GM18507 (cell line): ENCODE measurements at regions not wholly inside any gene's neighbourhood (a gene's known extent, or its start where the extent isn't known, plus 50 kb on each side); places are given as distances from the start of the nearest gene placed in this dataset.
"Not testable (repeated sequence)": the region's sequence is repeated elsewhere in the genome, so short reads cannot be mapped to it uniquely, and the experiment has no call there.

Source experiments
- DNase-seq: peaks from one replicate; pipeline ENCODE4 v3.0.0; 2011; ENCODE audit warnings: low read depth; ENCODE audit not compliant: insufficient read length; ENCODE audit errors: extremely low spot score
- FAIRE-seq: peaks from 2 replicates; lab custom pipeline; 2011; peaks lifted over from hg19 to GRCh38; lab: Jason Lieb, UNC

DNA sequence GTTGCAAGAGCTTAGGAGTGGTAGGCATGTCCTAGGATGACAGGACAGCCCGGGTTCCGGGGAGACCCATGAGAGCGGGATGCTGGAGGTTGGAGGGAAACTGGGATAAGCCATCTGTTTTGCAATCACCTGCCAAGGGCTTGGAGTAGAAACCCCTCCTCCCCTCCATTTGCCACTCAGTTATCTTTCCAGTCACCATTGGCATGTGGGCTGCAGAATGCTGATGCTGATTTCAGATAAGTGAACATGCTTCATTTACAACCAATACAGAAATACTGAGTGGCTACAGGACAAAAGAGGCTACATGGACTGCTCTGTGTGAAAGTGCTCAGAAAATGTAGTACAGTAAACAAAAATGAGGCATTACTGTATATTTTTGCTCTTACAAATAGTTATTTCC, 93.4 kb upstream of the KIF2A start:
- DNase-seq, result no peak
- no peak for FAIRE-seq

DNA sequence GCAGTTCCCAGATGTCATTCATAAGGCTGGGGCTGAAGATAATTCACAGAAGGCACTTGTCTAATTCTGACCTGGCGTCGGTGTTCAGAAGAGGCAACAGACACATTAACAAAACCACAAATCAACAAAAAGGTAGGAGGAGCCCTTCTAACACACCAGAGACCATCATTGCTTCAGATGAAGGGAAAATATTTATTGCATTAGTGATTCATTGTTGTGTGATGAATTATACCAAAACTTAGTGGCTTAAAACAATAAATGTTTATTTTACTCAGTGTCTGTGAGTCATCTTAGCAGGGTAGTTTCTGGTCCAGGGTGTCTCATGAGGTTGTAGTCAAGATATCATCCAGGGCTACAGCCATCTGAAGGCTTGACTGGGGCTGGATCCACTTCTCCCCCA, 91.3 kb upstream of the KIF2A start:
- DNase-seq (no peak), FAIRE-seq (no peak)

DNA sequence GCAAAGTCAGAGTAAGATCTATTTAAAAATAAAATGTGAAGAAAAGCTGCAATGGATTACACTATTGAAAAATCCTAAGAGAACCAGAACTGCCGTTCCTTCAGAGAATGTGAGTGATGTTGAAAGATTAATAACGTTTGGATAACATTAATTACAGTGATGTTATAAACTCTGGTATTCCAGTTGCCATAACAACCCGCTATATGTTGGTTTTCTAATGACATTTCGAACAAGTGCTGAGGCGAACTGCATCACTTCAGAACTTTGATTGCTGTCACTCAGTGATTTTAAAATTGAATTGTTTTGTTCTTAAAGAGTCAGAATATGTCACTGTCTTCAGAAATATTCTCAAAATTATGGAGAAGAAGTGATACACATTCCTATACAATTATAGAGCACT, 89.4 kb upstream of the KIF2A start:
- not testable (repeated sequence) for DNase-seq, FAIRE-seq

DNA sequence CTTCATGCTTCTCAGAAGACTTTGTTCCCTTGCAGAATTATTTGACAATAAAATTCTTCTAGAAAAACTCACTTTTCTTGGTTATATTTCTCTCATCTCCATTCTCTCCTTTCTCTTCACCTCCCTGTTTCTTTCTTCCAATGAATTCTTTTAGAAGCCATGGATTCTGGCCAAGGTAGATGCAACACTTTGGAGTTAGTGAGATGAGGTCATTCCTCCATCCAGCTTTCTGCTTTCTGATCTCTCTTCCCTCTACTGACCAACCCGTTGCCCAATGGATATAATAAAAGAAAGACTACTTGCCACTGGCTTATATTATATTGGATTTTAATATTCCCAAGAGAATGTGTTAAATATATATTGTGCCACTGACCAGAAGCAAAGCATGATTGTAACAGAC, 88.9 kb upstream of the KIF2A start:
- FAIRE-seq, DNase-seq: not testable (repeated sequence)

DNA sequence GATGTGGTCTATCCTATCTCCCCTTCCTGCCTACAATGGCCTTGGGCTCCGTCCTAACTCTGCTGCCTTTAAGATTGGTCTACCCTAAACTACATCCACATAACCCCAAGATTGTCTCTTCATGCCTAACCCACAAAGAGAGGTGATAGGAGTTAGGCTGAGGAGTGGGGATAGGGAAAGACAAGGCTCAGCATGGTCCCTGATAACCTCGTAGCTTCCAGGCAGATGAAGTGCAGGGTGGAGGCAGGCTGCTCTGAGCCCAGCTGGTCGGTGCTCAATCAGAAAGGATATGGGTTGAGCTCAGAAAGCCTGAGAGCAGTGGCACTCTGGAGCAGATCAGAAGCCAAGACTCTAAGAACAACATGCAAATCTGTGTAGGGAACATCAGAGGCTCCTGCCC, 87.1 kb upstream of the KIF2A start:
- DNase-seq, FAIRE-seq: not testable (repeated sequence)

DNA sequence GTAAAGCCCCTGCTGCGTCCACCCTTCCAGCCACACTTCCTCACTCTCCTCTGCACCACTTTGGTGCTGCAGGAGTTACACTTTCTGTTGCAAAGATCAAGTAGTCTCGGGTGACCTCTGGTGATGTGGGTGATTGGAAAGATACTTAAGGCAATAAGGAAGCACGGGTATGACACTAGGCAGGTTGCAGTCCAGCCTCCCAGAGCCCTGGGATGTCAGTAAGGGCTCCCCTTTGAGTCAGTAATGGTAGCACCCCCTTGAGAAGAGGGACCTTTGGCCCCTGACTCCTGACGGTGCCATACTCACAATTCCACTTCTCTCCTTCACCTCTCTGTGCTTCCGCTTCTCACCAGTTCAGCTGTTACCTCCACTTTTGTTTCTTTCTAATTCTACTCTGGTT, 84.1 kb upstream of the KIF2A start:
- DNase-seq, FAIRE-seq: not testable (repeated sequence)

DNA sequence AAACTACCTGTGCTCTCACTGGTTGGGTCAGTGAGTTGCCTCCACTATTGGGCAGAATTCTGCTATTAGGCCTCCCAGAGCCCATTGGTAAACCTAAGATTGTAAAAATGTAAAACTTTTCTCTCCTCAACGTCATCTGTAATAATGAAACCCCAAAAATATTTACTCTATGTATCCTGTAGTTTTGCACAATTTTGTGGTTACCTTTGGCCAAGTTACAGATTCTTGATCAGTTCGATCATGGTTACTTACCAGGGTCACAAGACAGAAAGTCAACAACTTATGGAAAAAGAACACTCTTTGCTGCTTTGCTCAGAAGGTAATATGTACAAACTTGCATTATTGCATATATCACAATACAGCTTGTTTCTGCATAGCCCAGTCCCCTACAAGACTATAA, 83.7 kb upstream of the KIF2A start:
- FAIRE-seq, DNase-seq: not testable (repeated sequence)

DNA sequence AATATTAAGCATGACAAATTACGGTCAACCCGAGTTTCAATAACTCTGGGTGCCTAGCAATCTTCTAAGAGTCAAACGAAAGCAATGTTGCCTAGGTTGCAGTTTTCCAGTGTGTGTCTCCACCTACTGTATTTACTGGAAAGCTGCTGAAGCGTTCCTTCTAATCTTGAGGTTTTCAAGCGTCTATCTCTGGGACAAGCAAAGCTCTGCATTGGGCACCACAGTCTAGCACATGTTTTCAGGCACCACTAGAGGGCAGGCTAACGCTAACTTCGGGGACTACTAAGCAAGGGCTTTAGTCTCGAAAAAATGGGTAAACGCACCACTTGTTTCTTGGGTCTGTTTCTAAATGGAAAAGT, 82.7 kb upstream of the KIF2A start:
- DNase-seq, result not testable (repeated sequence)
- FAIRE-seq, result peak; percentile 77

DNA sequence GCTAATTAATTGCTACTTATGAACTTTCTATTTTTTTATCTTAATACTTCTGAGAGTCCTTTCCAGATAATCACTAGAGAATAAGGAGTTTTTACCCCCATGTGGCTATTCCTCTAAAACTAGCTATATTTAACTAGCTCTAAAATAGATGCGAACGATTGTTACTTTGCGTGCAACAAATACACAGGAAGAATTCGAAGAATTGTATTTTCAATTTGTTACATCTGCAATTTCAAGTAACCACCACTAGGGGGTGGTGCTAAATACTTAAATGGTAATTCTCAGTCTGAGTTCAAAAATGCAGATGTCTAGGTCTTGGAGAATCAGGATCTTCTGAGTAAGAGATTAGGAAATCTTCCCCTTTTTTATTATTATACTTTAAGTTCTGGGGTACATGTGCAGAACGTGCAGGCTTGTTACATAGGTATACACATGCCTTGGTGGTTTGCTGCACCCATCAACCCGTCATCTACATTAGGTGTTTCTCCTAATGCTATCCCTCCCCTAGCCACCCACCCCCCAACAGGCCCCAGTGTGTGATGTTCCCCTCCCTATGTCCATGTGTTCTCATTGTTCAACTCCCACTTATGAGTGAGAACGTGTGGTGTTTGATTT, 80.9 kb upstream of the KIF2A start:
- not testable (repeated sequence) for FAIRE-seq, DNase-seq

DNA sequence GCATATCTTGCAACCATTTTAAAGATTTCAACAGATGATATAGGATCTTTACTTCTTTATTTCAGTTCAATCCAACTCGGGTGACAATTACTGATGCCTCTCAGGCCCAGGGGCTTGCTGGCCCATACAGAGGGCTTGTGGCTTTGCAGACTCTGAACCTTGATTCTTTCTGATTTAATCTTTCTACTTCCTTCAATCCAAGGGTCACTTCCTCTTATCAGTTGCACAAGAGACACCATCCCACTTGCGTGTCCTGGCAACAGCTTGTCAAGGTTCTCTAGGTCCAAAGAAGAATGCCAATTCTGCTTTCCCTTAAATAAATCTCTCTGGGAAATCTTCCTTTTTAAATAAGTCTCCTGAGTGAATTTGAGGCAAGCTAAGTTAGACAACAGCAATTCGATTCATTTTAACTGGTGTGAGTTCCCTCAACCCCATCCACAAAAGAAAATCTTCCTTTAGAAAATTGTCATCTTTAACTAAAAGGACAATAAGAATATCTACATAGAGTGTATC, 75.1 kb upstream of the KIF2A start:
- not testable (repeated sequence) for FAIRE-seq

DNA sequence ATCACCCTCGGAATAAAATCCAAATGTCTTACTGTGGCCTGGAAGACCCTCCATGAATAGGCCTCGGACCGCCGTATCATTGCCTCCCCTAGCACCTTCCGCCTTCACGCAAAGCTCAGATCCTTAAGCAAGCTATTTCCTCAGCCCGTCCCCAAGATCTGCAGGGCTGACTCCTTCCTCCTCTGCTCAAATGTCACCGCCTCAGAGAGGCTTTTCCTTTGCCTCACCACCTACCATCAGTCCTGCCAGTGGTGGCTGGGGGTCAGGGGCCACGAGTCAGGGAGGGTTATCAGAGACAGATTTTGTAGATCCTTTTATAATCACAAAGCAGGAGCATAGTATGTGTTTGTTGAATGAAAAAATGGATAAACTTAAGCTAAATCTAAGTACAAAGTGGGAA, 74.4 kb upstream of the KIF2A start:
- DNase-seq, result no peak
- no peak for FAIRE-seq

More for the DNA sequence above, 75.1 kb upstream of the KIF2A start:
- DNase-seq, result not testable (repeated sequence)

DNA sequence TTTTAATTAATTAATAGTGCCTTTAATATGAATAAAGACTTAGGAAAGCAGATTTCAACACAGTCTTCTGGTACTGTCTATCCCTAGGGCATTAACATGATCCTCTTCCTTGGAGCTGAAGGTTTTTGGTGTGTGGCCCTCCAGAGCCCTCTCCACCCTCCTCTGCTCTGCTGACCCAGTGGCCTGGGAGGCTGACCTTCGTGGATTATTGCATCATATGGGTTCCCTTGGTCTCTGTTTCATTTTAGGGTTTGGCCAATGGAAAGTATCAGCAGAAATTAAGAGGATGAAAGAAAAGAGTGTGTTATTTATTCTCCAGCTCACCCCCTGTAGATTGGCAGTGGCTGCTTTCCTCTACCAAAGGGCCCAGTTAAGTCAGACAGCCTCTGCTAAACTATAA, 73.8 kb upstream of the KIF2A start:
- FAIRE-seq, DNase-seq: not testable (repeated sequence)

DNA sequence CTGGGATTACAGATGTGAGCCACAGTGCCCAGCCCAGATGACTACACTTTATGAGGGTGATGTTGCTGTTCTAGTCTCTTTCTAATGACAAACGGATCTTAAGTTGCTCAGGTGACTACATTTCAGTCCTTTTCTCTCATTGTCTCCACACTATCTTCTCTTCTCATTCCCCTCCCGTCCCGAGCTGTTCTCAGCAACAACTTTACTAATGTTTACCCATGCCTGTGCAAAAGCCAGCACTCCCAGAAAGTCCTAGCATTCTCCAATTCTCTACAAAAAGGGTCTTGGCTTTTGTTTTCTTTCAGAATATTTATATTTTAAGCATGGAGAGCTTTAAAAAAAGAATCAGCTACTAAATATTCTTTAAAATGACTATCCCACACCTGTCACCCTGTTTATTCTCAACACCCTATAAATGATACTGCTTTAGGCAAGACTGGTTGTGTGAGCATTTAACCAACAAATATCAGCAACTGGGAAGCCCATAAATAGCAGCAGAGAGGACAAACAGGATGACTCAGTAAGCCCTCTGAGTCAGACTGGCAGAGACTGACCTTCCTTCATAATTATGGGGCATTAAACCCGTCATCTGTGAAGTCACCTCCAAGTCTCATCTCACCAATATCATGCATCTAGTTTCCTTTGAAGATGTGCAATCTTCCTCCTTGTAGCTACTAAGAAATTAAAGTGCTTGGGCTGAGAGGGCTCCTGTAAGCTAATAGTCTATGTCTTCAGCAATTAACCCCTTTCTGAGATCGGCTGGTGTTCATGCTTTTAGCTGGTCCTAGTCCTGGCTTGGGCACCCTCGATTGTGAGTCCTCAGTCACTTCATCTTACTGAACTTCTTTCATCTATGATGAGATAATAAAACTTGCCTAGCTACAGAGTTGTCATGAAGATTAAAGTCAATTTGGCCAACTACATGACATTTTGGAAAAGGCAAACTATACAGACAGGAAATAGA, 72.6 kb upstream of the KIF2A start:
- FAIRE-seq, DNase-seq: not testable (repeated sequence)

DNA sequence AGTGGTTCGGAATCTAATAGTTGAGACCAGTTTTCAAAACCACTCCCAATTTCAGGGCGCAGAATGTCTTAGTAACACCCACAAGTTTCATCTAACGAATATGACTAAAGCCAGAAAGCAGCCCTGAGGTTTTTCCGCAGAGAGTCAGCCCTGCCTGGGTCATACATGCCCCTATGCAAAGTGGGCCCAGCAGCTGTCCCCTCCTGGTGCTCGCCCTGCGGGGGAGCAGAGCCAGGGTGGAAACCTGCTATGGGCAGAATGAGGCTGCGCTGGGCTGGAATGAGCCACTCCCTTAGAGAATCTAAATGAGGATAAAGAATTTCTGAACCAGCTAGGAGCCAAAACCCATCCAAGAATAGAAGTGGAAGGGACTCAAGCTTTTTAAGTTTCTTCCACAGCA, 69.4 kb upstream of the KIF2A start:
- FAIRE-seq, DNase-seq: not testable (repeated sequence)

DNA sequence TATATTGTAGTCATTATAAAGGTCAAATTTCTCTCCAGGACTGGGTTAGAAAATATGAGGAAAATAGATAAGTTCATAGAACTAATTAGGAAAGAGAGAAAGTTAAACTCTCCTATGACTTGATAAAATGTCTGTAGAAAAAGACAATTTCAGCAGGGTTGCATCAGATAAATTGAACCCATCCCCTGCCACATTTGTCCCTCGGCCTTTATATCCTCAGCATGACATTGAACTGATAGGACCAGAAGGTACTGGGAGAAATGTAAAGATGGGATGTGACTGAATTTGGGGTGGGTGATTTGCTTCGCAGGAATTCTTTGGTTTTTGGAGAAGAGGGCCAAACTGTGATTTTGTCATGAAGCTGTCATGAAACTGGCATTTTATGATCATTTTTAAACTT, 68.1 kb upstream of the KIF2A start:
- FAIRE-seq, DNase-seq: not testable (repeated sequence)

DNA sequence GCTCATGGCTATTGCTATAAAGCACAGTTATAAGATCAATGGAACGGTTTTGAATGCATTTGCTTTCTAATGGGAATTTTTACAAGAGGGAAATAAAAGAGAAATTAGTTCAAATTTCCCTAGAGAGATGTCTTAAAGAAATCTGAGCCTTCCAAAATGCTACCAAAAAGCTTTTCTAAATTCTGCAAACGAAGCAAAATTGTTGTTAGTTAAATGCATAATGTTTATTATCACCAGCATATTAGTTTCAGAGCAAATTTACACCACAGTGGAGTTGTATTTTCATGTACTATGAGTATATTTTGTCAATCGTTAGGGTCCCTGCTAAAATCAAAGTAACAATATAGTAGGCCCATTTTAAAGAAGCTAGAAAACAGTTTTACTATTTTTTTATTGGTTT, 67.4 kb upstream of the KIF2A start:
- FAIRE-seq, DNase-seq: not testable (repeated sequence)

DNA sequence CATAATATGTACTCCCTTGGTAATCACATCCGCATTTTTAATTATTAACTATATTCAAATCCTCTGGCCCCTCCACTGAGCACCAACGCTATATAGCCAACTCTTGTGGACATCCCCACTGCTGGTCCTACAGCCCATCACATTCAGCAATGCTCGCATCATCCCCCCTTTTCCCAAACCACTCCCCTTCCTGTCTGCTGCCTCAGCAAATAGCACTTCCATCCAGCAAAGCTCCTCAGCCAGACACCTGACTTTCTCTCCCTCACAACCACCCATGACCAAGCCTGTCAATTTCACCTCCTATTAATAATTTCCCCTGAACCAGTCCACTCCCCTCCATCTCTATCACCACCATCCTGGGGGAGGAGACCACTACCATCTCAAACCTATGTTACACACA, 65.5 kb upstream of the KIF2A start:
- DNase-seq, FAIRE-seq: not testable (repeated sequence)

DNA sequence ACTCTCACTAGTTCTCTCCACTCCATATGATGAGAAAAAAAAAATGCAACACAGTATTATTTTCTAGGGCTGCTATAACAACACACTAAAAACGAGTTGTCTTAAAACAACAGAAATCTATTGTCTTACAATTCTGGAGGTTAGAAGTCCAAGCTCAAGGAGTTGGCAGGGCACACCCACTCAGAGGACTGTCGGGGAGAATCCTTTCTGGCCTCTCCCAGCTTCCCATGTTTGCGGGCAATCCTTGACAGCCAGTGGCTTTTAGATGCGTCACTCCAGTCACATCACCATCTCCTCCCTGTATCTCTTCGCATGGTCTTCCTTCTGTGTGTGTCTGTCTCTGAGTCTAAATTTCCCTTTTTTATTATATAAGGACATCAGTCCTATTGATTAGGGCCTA, 64.0 kb upstream of the KIF2A start:
- not testable (repeated sequence) for DNase-seq, FAIRE-seq

DNA sequence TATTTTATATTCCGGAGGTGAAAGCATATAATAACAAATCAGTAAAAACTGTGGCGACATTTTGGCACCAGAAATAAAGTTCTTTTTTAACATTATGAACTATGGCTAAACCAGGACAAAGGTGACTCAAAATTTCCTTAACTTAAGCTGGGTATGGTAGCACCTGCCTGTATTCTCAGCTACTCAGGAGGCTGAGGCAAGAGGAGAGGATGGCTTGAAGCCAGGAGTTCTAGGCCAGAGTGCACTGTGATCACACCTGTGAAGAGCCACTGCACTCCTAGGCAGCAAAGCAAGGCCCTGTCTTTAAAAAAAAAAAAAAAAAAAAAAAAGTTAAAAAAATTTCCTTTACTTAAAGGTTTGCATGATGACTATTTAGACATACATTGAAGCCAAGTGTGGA, 63.0 kb upstream of the KIF2A start:
- FAIRE-seq, DNase-seq: not testable (repeated sequence)

DNA sequence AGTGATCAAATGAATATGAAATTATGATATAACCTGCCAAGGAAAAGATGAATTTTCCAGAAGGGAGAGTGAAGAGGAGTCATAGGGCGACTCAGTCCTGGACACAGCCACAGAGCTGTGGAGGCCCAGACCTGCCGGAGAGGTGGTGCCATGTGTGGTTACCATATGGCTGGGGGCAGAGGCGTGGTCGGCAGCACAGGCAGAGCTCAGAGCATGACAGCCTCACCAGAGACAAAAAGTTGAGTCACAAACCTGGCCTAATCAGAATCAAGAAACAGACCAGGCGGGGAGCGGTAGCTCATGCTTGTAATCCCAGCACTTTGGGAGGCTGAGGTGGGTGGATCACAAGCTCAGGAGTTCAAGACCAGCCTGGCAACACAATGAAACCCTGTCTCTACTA, 57.8 kb upstream of the KIF2A start:
- not testable (repeated sequence) for DNase-seq, FAIRE-seq
